ENCODE measurements at regions not wholly inside any gene's neighbourhood (a gene's known extent, or its start where the extent isn't known, plus 50 kb on each side); places are given as distances from the start of the nearest gene placed in this dataset.

- H2AFZ ChIP-seq (ENCODE audit: low read depth, low read length, poor library complexity, severe bottlenecking) = no peak overlapping the region
- H3K4me2 ChIP-seq (ENCODE audit: low read length) = no peak overlapping the region
- peaks cover 5 to 16% of the 10 kb centered on the region in 2 experiments; a peak in 2 of 4 replicates for H3K9me3 ChIP-seq (ENCODE audit: control insufficient read depth in 1 of 2, insufficient read depth in 1 of 2, low read depth in 1 of 2, low read length in 2 of 2)
- H3K4me3 ChIP-seq (replicated peaks in 1 of 2; ENCODE audit: low read depth in 1 of 2, low read length in 2 of 2) = no peak overlapping the region
- BruUV-seq (replicated peaks) = no TSS peak
- H4K20me1 ChIP-seq (ENCODE audit: insufficient read depth) = no peaks in the 10 kb centered on the region
- H3K27me3 ChIP-seq (ENCODE audit: insufficient read depth, low read length) = no peaks in the 10 kb centered on the region
- DNase-seq (ENCODE audit: low read depth, low spot score) (no peak), ATAC-seq (no peak)
- intact Hi-C loops (cut with micrococcal nuclease) = no loop called here
- no peaks in the 10 kb centered on the region for H3K79me2 ChIP-seq (ENCODE audit: insufficient read depth, low read length)
- no peak overlapping the region for H3K27ac ChIP-seq (ENCODE audit: low read depth, low read length)
- no peaks in the 10 kb centered on the region for H3K9me2 ChIP-seq (ENCODE audit: insufficient read depth)
- ChIA-PET RAD21 (ENCODE audit: low non-redundant PET in 1 of 2, low total read pairs in 2 of 2, uncharacterized antibody in 2 of 2, unreplicated experiment in 2 of 2) (no interaction called here), POLR2A (no interaction called here), CTCF (no interaction called here)
- TF ChIP-seq SP1 (IDR thresholded peaks at IDR 0.05; ENCODE audit: low read depth) = no peak
- TF ChIP-seq EZH2phosphoT487 (IDR thresholded peaks at IDR 0.05; ENCODE audit: borderline replicate concordance) = no peak
- no peak for TF ChIP-seq RAD21 (IDR thresholded peaks at IDR 0.05; ENCODE audit: low read depth)
- no peak for TF ChIP-seq YY1 (IDR thresholded peaks at IDR 0.05; ENCODE audit: extremely low read depth, insufficient replicate concordance, low read depth, low read length)
- TF ChIP-seq FOSL1 (IDR thresholded peaks at IDR 0.05; ENCODE audit: low read depth) = no peak
- TF ChIP-seq SRF (IDR thresholded peaks at IDR 0.05; ENCODE audit: low read depth) = no peak
- no peak for TF ChIP-seq ZNF274 (IDR thresholded peaks at IDR 0.05; ENCODE audit: low read depth, low read length)
- no peak for TF ChIP-seq ZBTB33 (IDR thresholded peaks at IDR 0.05; ENCODE audit: extremely low read depth, insufficient replicate concordance, low read length)
- TF ChIP-seq ZFX (IDR thresholded peaks at IDR 0.05) = no peak
- no peak for TF ChIP-seq SIN3A (IDR thresholded peaks at IDR 0.05; ENCODE audit: low read depth)
- TF ChIP-seq CBX3 (IDR thresholded peaks at IDR 0.05; ENCODE audit: low read depth) = no peak
- TF ChIP-seq CEBPB (IDR thresholded peaks at IDR 0.05; ENCODE audit: low read depth) = no peak
- TF ChIP-seq REST (IDR thresholded peaks at IDR 0.05; ENCODE audit: low read depth) = no peak
- no peak for TF ChIP-seq EZH2 (IDR thresholded peaks at IDR 0.05)
- no peak for TF ChIP-seq POLR2A (IDR thresholded peaks at IDR 0.05; ENCODE audit: borderline replicate concordance, extremely low read depth, insufficient read depth, insufficient read length)
- no peak overlapping the region for H3K9ac ChIP-seq (ENCODE audit: low read length)
- no peaks in the 10 kb centered on the region for H3K36me3 ChIP-seq (ENCODE audit: control insufficient read depth in 1 of 2, insufficient read depth in 2 of 2, low read length in 2 of 2)
- H3K4me1 ChIP-seq (ENCODE audit: control insufficient read depth in 1 of 2, insufficient read depth in 2 of 2, low read length in 2 of 2) = no peaks in the 10 kb centered on the region
Measured at GRCh38 chr2:6053743-6054142, 361.6 kb downstream of the SOX11 start.

All from HCT116 (cell line).